HG03066 (cell line): ENCODE measurements at regions not wholly inside any gene's neighbourhood (a gene's known extent, or its start where the extent isn't known, plus 50 kb on each side); places are given as distances from the start of the nearest gene placed in this dataset.
"Not testable (repeated sequence)": the region's sequence is repeated elsewhere in the genome, so short reads cannot be mapped to it uniquely, and the experiment has no call there.

ENCODE experiments used
- ATAC-seq: cut with Tn5 transposase; IDR thresholded peaks from one replicate; pipeline ENCODE4 v1.9.1; 2021; ENCODE audit warnings: low read depth; ENCODE audit not compliant: unreplicated experiment

GRCh38 chr2:13141315-13141714, 424.6 kb downstream of the TRIB2 start:
- no peak for ATAC-seq

DNA sequence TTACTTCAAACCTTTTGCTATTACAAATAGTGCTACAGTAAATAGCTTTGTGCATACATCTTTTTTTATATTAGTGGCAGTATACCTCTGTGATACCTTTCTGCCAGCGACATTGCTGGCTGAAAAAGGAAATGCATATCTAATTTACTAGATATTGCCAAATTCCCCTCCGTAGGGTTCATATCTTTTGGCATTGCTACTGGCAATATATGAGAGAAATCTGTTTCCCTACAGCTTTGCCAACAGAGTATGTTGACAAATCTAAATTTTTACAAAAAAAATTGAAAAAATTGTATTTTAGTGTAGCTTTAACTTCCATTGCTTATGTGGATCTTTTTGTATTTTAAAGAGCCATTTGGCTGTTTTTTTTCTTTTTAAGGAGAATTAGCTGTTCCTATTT, 426.7 kb downstream of the TRIB2 start:
- no peak for ATAC-seq

- no peak for ATAC-seq
These were observed 440.2 kb downstream of the TRIB2 start for GRCh38 chr2:13156916-13157315.

GRCh38 chr2:13158466-13158865, 441.7 kb downstream of the TRIB2 start:
- no peak for ATAC-seq

DNA sequence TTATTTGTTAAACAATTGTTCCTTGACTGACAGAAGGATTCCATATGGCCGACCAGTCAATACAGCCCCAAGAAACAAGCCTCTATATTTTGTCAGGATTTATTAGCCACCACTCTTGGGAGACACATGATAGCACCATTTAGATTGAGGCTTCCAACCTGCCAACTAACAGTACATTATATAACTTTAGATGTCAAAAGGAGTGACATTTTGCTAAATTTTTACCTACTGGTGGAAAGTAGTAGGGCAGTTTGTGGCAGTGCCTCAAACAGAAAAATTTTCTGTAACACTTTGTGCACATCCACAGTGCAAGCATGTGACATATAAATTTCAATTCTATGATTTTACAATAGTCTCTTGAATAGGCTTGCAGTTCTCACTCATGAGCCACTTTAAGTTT, 464.0 kb downstream of the TRIB2 start:
- ATAC-seq, result no peak

DNA sequence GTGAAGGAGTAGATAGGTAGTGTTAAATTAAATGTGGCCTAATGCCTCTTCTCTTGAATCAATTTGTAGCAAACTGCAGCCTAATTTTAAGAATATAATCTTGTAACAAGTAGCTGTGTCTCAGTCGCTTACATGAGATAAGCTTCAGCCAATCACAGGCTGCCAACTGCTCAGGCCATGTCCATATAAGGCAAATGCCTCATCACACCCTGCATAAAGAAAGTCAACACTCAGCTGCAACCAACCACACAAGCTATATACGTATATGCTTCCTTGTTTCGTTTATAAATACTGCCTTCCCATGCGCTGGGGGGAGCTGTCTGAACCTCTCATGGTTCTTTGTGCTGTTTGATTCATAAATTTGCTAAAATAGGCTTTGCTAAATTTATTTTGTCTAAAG, 476.3 kb downstream of the TRIB2 start:
- ATAC-seq, result peak; percentile 72

- ATAC-seq, result no peak
These were observed 477.2 kb downstream of the TRIB2 start for GRCh38 chr2:13193900-13194299.

DNA sequence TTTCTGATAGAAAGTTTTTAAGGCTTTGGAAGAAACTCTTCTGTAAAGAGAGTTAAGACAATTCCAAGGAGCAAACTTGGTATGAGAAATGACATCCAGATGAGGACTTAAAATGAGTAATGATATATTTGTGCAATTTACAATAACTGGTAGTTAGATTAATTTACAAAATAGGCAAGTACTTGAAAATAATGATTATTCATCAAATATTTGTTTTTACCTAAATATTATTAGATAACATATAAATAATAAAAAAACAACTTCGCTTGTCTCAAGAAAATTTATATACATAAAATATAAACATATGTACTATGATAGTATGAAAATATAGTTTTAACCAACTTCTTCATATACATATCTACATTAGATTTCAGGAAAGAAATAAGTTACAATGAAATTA, 478.5 kb downstream of the TRIB2 start:
- no peak for ATAC-seq

- ATAC-seq, result no peak
These were observed 480.5 kb downstream of the TRIB2 start for GRCh38 chr2:13197248-13197647.

DNA sequence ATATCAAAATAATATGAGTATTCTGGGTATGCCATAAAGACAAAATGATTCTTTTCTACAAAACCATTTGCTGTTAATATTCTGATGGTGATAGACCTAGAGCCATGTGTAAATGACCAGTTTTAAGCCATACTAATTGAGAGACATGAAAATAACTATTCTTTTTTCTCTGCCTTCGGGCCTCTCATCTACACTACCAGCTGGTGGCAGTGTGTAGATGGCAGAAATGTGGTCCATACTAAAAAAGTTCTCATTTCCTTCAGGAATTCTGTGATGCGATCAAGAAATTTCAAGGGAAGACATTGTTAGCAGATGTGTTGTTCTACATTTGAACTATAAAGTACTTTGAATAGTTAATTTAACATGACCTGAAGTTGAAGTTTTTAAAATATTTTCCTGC, 485.2 kb downstream of the TRIB2 start:
- no peak for ATAC-seq

GRCh38 chr2:13212115-13212514, 495.4 kb downstream of the TRIB2 start:
- no peak for ATAC-seq

- no peak for ATAC-seq
These were observed 501.5 kb downstream of the TRIB2 start for GRCh38 chr2:13218205-13218604.

DNA sequence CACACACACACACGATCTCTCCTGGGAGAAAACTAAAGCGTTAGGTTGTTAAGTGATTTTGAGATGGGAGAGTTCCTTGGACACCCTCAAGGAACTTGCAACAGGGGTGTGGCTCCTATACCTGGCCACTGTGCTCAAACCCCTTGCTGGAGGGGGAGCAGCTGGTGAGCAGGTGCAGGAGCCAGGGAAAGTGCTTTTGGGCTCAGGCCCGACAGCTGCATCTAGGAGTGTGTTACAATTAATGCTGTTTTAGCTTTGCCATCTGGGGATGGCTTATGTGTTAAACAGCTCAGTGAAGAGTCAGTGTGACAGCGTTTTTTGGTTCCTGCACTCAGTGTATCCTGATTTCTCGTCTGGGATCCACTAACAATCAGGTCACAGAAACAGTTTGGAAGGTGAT, 510.8 kb downstream of the TRIB2 start:
- ATAC-seq, result no peak

DNA sequence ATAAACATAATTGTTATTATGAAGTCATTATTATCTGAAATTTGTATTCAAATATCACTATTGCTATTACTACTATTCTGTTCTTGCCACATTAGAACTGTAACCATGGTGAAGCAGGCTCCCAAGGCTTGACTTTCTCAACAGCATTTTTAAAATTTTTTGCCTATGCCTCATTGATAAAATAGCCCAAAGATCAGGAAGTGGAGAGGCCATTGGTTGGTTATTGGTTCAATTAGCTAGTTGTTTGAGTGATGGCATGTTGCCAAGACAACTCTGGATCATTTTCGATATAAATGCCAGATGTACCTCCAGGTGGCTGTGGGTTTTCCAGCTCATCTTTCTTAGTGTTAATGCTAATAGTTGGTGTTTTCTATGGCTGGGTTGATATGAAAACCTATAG, 513.5 kb downstream of the TRIB2 start:
- ATAC-seq, result no peak

GRCh38 chr2:13240061-13240460, 523.3 kb downstream of the TRIB2 start:
- ATAC-seq, result no peak

DNA sequence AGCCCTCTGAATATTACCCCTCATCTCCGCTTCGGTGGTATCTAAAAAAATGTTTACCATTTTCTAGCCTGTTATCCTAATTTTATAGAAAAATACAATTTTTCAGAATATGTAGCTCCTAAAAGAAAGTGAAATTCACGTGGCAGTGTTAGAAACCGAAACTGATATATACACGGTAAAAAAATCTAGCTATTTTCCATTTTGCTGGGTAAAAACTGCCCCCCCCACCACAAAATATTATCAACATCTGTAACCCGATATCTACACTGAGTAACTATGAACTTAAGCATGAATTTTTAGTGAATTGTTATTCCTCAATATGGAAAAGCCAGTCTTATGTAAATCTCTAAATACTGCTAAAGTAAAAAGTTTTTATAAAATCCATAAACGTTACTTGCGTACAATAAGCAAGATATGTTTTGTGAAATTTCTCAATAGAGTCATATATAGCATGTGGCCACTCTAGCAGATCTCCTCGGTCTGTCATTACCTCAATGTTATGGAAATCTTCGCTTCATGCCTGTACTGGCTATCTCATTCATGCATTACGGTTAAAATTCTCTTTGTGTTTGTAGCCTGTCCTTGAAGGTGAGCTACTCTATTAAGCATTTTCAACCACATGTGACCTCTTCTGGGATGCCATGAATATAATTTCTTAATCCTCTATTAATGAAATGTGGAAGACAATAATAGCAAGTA, 524.2 kb downstream of the TRIB2 start:
- peak; percentile 58 for ATAC-seq

DNA sequence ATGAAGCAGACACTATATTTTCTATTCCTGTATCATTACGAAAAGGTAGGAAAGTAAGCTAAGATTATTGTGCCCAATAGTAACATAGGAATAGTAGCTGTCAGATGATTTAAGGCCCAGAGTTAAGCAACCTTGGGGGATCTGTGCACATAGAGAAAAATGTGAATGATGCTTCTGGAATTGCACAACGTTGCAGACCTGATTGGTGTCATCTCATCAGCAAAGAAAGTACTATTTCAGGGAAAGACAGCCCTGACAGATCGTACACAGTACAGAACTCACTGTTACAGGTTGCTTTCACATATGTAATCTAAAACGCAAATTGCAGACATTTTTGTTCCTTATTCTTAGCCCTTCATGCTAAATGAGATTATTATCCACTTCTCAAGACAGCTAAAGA, 535.9 kb downstream of the TRIB2 start:
- no peak for ATAC-seq

- no peak for ATAC-seq
These were observed 538.7 kb downstream of the TRIB2 start for GRCh38 chr2:13255485-13255884.

DNA sequence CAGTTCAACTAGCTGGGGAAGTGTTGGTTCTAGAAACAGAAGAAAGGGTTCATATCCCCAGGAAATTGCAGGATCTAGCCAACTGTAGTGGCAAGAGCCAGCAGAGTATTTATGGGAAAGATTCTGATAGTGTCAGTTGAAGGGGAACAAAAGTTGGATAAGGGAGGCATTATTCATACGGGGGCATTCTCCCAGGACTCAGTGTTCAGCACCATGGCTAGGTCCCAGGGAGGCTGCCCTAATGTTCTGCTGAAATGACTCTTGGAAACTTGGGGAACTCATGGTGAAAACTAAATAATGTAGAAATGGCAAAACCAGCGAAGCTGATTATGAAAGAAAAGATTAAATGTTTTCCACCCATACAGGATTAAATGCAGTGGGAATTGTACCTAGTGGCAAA, 543.7 kb downstream of the TRIB2 start:
- ATAC-seq, result no peak

GRCh38 chr2:13266166-13266565, 549.4 kb downstream of the TRIB2 start:
- ATAC-seq, result no peak

- no peak for ATAC-seq
These were observed 568.0 kb downstream of the TRIB2 start for GRCh38 chr2:13284688-13285087.

DNA sequence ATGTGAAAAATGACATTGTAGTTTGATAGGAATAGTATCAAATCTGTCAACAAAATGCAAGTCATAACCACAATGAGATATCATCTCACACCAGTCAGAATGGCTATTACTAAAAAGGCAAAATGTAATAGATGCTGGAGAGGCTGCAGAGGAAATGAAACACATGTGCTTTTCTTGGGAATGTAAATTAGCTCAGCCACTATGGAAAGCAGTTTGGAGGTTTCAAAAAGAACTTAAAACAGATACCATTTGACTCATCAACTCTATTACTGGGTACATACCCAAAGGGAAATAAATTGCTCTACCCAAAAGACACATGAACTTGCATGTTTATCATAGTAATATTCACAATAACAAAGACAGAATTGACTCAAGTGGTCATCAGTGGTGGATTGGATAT, 572.6 kb downstream of the TRIB2 start:
- ATAC-seq, result no peak

DNA sequence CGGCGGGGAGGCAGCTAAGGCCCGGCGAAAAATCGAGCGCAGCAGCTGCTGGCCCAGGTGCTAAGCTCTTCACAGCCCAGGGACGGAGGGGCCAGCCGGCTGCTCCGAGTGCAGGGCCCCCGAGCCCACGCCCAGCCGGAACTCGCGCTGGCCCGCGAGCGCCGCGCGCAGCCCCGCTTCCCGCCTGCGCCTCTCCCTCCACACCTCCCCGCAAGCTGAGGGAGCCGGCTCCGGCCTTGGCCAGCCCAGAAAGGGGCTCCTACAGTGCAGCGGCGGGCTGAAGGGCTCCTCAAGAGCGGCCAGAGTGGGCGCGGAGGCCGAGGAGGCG, 591.7 kb downstream of the TRIB2 start:
- ATAC-seq, result not testable (repeated sequence)
